Naive thymus-derived CD8-positive, alpha-beta T cell (primary cell): ENCODE measurements at regions not wholly inside any gene's neighbourhood (a gene's known extent, or its start where the extent isn't known, plus 50 kb on each side); places are given as distances from the start of the nearest gene placed in this dataset.
A peak's percentile ranks its signal among the peaks of the same experiment; 100 is the strongest.

Experiments
- ATAC-seq, 2 donors: fragments of 150-1000 bp; cut with Tn5 transposase in 1 of 2; sonication (Bioruptor Pico), chemical (Tn5 transposase) in 1 of 2; 1 replicate in 1 of 2; 2 replicates in 1 of 2; pipeline ENCODE4 v1.10.0; 2021; ENCODE audit warnings: mild to moderate bottlenecking in 2 of 2, moderate library complexity in 2 of 2
- POLR2A ChIA-PET: fragments of 350-600 bp; sonication (Branson Sonifier 250); formaldehyde crosslinking; loops from one replicate; lab custom pipeline; 2021; ENCODE audit warnings: antibody characterized with exemption; lab: Charles Lee
- DNase-seq, 10 donors: peaks; one replicate each; pipeline versions ENCODE4 v3.0.0 to v3.0.0-alpha.2; 2020 to 2022
- H3K27ac Mint-ChIP-seq, 10 donors: one replicate each; pipeline ENCODE4 v1.8.0; 2020 to 2022; ENCODE audit warnings: mild to moderate bottlenecking in 10 of 10, mixed read lengths in 10 of 10, moderate library complexity in 4 of 10, inconsistent platforms in 1 of 10
- H3K27me3 Mint-ChIP-seq, 5 donors: one replicate each; pipeline ENCODE4 v1.8.0; 2021 to 2022; ENCODE audit warnings: mixed read lengths in 5 of 5
- H3K36me3 Mint-ChIP-seq, 3 donors: one replicate each; pipeline ENCODE4 v1.8.0; 2020 to 2022; ENCODE audit warnings: mixed read lengths in 3 of 3, mild to moderate bottlenecking in 2 of 3, inconsistent platforms in 1 of 3
- H3K4me1 Mint-ChIP-seq, 4 donors: one replicate each; pipeline ENCODE4 v1.8.0; 2021 to 2022; ENCODE audit warnings: mixed read lengths in 4 of 4
- H3K4me3 Mint-ChIP-seq, 10 donors: one replicate each; pipeline ENCODE4 v1.8.0; 2020 to 2022; ENCODE audit warnings: mild to moderate bottlenecking in 10 of 10, mixed read lengths in 10 of 10, moderate library complexity in 6 of 10, inconsistent platforms in 1 of 10
- H3K9me3 Mint-ChIP-seq, 9 donors: one replicate each; pipeline ENCODE4 v1.8.0; 2020 to 2022; ENCODE audit warnings: mixed read lengths in 9 of 9, mild to moderate bottlenecking in 3 of 9, inconsistent platforms in 1 of 9, moderate library complexity in 1 of 9

- Mint-ChIP-seq H3K9me3 (peaks cover 0 to 3% (median 0%) of the 10 kb centered on the region in 9 donors), H3K36me3 (no peaks in the 10 kb centered on the region), H3K27me3 (peaks cover 0 to 6% (median 0%) of the 10 kb centered on the region in 5 donors), H3K4me1 (peaks cover 0 to 2% (median 0%) of the 10 kb centered on the region in 4 donors), H3K27ac (no peak overlapping the region), H3K4me3 (no peak overlapping the region)
- POLR2A ChIA-PET, result no interaction called here
- ATAC-seq, result no peak
- DNase-seq, result no peak
These were observed 472.8 kb downstream of the TMA16 start for GRCh38 chr4:163967263-163967662.

GRCh38 chr4:163967710-163968109 lies 473.2 kb downstream of the TMA16 start:
- H3K4me3 Mint-ChIP-seq, result no peak overlapping the region

GRCh38 chr4:163969291-163969690 lies 474.8 kb downstream of the TMA16 start:
- H3K27me3 Mint-ChIP-seq, result peaks cover 0 to 6% (median 0%) of the 10 kb centered on the region in 5 donors

More at GRCh38 chr4:163967710-163968109, 473.2 kb downstream of the TMA16 start:
- ATAC-seq (no peak), DNase-seq (no peak)
- POLR2A ChIA-PET, result no interaction called here
- no peak overlapping the region for H3K27ac Mint-ChIP-seq
- H3K36me3 Mint-ChIP-seq, result no peaks in the 10 kb centered on the region
- H3K9me3 Mint-ChIP-seq, result peaks cover 0 to 3% (median 0%) of the 10 kb centered on the region in 9 donors
- H3K4me1 Mint-ChIP-seq, result peaks cover 0 to 2% (median 0%) of the 10 kb centered on the region in 4 donors
- peaks cover 0 to 6% (median 0%) of the 10 kb centered on the region in 5 donors for H3K27me3 Mint-ChIP-seq

GRCh38 chr4:163976588-163976987 lies 482.1 kb downstream of the TMA16 start:
- Mint-ChIP-seq H3K4me3 (no peak overlapping the region), H3K9me3 (no peaks in the 10 kb centered on the region), H3K27me3 (no peaks in the 10 kb centered on the region), H3K36me3 (no peaks in the 10 kb centered on the region), H3K4me1 (no peaks in the 10 kb centered on the region), H3K27ac (no peak overlapping the region)
- ATAC-seq (no peak), DNase-seq (no peak)
- POLR2A ChIA-PET, result no interaction called here

More at GRCh38 chr4:163969291-163969690, 474.8 kb downstream of the TMA16 start:
- H3K4me3 Mint-ChIP-seq, result no peak overlapping the region
- no peak for DNase-seq
- peaks cover 0 to 2% (median 0%) of the 10 kb centered on the region in 4 donors for H3K4me1 Mint-ChIP-seq
- no peak overlapping the region for H3K27ac Mint-ChIP-seq
- no peaks in the 10 kb centered on the region for H3K36me3 Mint-ChIP-seq
- ATAC-seq, result no peak
- peaks cover 0 to 3% (median 0%) of the 10 kb centered on the region in 9 donors for H3K9me3 Mint-ChIP-seq
- POLR2A ChIA-PET, result no interaction called here

GRCh38 chr4:163988391-163988790 lies 493.9 kb downstream of the TMA16 start:
- H3K4me3 Mint-ChIP-seq, result no peak overlapping the region
- peaks cover 0 to 9% (median 1%) of the 10 kb centered on the region in 5 donors for H3K27me3 Mint-ChIP-seq
- DNase-seq, result no peak
- H3K27ac Mint-ChIP-seq, result no peak overlapping the region
- H3K4me1 Mint-ChIP-seq, result peaks cover 0 to 1% (median 0%) of the 10 kb centered on the region in 4 donors
- ATAC-seq, result no peak
- POLR2A ChIA-PET, result no interaction called here
- no peaks in the 10 kb centered on the region for H3K36me3 Mint-ChIP-seq
- H3K9me3 Mint-ChIP-seq, result peaks cover 0 to under 1% (median 0%) of the 10 kb centered on the region in 9 donors

- Mint-ChIP-seq H3K4me1 (peaks cover 0 to 1% (median 0%) of the 10 kb centered on the region in 4 donors), H3K9me3 (no peaks in the 10 kb centered on the region), H3K27me3 (peaks cover 0 to 9% (median 1%) of the 10 kb centered on the region in 5 donors), H3K4me3 (peak overlapping the region in 1 of 10 donors; percentile 4), H3K36me3 (no peaks in the 10 kb centered on the region), H3K27ac (peak overlapping the region in 1 of 10 donors; percentile 80)
- no peak for DNase-seq
- POLR2A ChIA-PET, result no interaction called here
- ATAC-seq, result no peak
These were observed 494.4 kb downstream of the TMA16 start for GRCh38 chr4:163988865-163989264.

GRCh38 chr4:163991298-163991865 lies 496.9 kb downstream of the TMA16 start:
- ATAC-seq (no peak), DNase-seq (no peak)
- Mint-ChIP-seq H3K9me3 (no peaks in the 10 kb centered on the region), H3K4me3 (no peak overlapping the region), H3K36me3 (no peaks in the 10 kb centered on the region), H3K27me3 (peaks cover 0 to 9% (median 1%) of the 10 kb centered on the region in 5 donors), H3K27ac (no peak overlapping the region), H3K4me1 (peaks cover 0 to 1% (median 0%) of the 10 kb centered on the region in 4 donors)
- POLR2A ChIA-PET, result no interaction called here

- peaks cover 0 to 35% (median 13%) of the 10 kb centered on the region in 9 donors for H3K9me3 Mint-ChIP-seq
- no peak overlapping the region for H3K4me3 Mint-ChIP-seq
- POLR2A ChIA-PET, result interaction anchor here (0.6 kb wide), 1 partner anchor 50 kb away, joined by 3 read pairs; no protein-coding TSS in a partner anchor
- peaks cover 0 to 14% (median 2%) of the 10 kb centered on the region in 4 donors for H3K4me1 Mint-ChIP-seq
- no peak for DNase-seq
- no peak for ATAC-seq
- H3K27ac Mint-ChIP-seq, result no peak overlapping the region
- H3K36me3 Mint-ChIP-seq, result peaks cover 0 to 5% (median 0%) of the 10 kb centered on the region in 3 donors
- H3K27me3 Mint-ChIP-seq, result no peaks in the 10 kb centered on the region
These were observed 514.9 kb downstream of the TMA16 start for GRCh38 chr4:164009435-164009834.

GRCh38 chr4:164011791-164012190 lies 517.3 kb downstream of the TMA16 start:
- POLR2A ChIA-PET, result no interaction called here
- ATAC-seq (no peak), DNase-seq (no peak)
- no peak overlapping the region for H3K4me3 Mint-ChIP-seq
- no peak overlapping the region for H3K27ac Mint-ChIP-seq
- H3K9me3 Mint-ChIP-seq, result peaks cover 0 to 32% (median 11%) of the 10 kb centered on the region in 9 donors
- no peaks in the 10 kb centered on the region for H3K27me3 Mint-ChIP-seq
- peaks cover 0 to 15% (median 2%) of the 10 kb centered on the region in 4 donors for H3K4me1 Mint-ChIP-seq
- H3K36me3 Mint-ChIP-seq, result peaks cover 0 to 3% (median 0%) of the 10 kb centered on the region in 3 donors

- peaks cover 0 to 30% (median 11%) of the 10 kb centered on the region in 9 donors for H3K9me3 Mint-ChIP-seq
- peaks cover 0 to 3% (median 0%) of the 10 kb centered on the region in 3 donors for H3K36me3 Mint-ChIP-seq
- POLR2A ChIA-PET, result no interaction called here
- H3K4me3 Mint-ChIP-seq, result peak overlapping the region in 1 of 10 donors; percentile 34
- H3K4me1 Mint-ChIP-seq, result peaks cover 0 to 15% (median 2%) of the 10 kb centered on the region in 4 donors
- ATAC-seq (peak; percentile 56 to 72), DNase-seq (peak in 7 of 10 donors; percentile 8 to 66 (median 35))
- H3K27me3 Mint-ChIP-seq, result no peaks in the 10 kb centered on the region
- H3K27ac Mint-ChIP-seq, result no peak overlapping the region
These were observed 518.0 kb downstream of the TMA16 start for GRCh38 chr4:164012396-164013027.

- H3K4me1 Mint-ChIP-seq, result no peaks in the 10 kb centered on the region
- H3K27ac Mint-ChIP-seq, result no peak overlapping the region
- POLR2A ChIA-PET, result no interaction called here
- no peak for DNase-seq
- no peak overlapping the region for H3K4me3 Mint-ChIP-seq
- H3K36me3 Mint-ChIP-seq, result peaks cover 0 to 13% (median 4%) of the 10 kb centered on the region in 3 donors
- peaks cover 0 to 28% (median 11%) of the 10 kb centered on the region in 9 donors for H3K9me3 Mint-ChIP-seq
- ATAC-seq, result no peak
- H3K27me3 Mint-ChIP-seq, result no peaks in the 10 kb centered on the region
These were observed 527.5 kb downstream of the TMA16 start for GRCh38 chr4:164021947-164022346.

- ATAC-seq (no peak), DNase-seq (no peak)
- Mint-ChIP-seq H3K4me3 (no peak overlapping the region), H3K4me1 (no peaks in the 10 kb centered on the region), H3K27ac (peak overlapping the region in 1 of 10 donors; percentile 71), H3K36me3 (peaks cover 0 to 13% (median 4%) of the 10 kb centered on the region in 3 donors), H3K9me3 (peaks cover 0 to 28% (median 11%) of the 10 kb centered on the region in 9 donors), H3K27me3 (no peaks in the 10 kb centered on the region)
- POLR2A ChIA-PET, result no interaction called here
These were observed 528.7 kb downstream of the TMA16 start for GRCh38 chr4:164023214-164023613.

GRCh38 chr4:164027805-164028204 lies 533.3 kb downstream of the TMA16 start:
- Mint-ChIP-seq H3K27me3 (peaks cover 0 to 4% (median 1%) of the 10 kb centered on the region in 5 donors), H3K27ac (no peak overlapping the region), H3K4me3 (no peak overlapping the region), H3K36me3 (peaks cover 0 to 13% (median 4%) of the 10 kb centered on the region in 3 donors), H3K9me3 (peaks cover 2 to 24% (median 12%) of the 10 kb centered on the region in 9 donors), H3K4me1 (no peaks in the 10 kb centered on the region)
- ATAC-seq (no peak), DNase-seq (no peak)
- POLR2A ChIA-PET, result no interaction called here
